RKO (cell line): ENCODE measurements at regions not wholly inside any gene's neighbourhood (a gene's known extent, or its start where the extent isn't known, plus 50 kb on each side); places are given as distances from the start of the nearest gene placed in this dataset.

ENCODE experiments used
- DNase-seq: peaks from one replicate; pipeline ENCODE4 v3.0.0-alpha.2; 2016; ENCODE audit warnings: low spot score

DNA sequence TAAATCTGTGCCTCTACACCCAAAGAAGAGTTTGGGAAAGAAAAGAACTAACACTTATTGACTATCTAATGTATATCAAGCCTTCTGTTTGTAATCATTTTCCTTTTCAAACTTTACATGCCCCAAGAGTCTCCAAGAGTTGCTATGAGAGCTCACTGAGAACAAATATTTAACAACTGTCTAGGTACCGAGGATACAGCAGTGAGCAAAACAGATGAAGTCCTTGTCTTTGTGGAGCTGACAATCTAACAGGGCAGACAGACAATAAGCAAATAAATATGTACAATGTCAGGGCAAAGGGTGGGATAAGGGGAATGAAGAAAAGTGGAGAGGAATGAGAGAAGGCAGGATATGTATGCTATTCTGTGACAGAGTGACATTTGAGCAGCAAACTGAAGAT is 64.8 kb upstream of the KSR1 start:
- DNase-seq: no peak

DNA sequence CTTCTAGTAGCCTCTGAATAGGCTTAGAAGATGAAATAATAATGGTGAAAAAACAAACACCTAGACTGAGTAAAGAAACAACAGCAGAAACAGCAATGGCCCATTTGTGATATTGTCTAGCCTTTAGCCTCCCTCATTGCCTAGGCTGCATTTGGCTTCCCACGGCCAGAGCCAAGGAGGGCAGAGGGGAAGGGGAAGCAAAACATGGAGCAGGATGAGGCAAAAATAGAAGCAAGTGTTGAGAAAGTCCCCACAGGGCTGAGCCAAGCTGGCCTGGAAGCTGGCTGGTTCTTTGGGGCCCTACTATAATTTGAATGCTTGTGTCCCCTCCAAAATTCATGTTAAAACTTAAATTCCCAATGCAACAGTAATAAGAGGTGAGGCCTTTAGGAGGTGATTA is 60.2 kb upstream of the KSR1 start:
- DNase-seq: no peak

DNA sequence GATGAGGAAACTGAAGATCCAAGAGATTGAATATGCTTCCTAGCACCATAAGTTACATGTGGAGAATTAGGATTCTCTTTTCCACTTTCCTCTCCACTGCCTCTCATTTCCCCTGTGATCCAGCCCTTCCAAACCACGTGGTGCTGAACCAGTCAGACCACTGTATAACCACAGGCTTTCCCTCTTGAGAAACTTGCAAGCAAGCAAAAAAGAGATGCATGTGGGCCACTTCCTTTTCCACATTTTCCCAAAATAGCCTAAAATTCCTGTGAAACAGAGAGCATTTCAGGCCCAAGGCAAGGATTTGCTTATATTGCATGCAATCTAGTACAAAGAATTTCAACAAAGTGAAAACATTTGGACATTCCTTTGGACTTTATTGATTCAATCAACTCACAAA is 59.3 kb upstream of the KSR1 start:
- DNase-seq: no peak

DNA sequence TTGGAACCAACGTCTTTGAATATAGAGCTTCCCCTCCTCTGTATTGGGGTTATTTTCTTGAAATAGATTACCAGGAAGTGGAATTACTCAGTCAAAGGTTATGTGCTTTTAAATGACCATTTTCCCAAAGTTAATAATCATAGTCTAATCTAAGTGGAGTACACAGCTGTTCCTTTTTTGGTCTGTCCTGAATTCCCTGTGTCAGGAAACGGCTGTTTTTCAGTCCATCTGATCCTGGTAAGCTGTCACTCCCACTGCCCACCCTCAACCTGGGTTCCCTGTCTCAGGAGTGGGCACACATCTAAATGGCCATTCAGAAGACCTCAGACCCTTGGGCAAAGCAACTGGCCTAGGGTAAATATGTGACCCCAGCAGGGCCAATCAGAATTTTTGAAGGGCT is 57.6 kb upstream of the KSR1 start:
- DNase-seq: no peak

DNA sequence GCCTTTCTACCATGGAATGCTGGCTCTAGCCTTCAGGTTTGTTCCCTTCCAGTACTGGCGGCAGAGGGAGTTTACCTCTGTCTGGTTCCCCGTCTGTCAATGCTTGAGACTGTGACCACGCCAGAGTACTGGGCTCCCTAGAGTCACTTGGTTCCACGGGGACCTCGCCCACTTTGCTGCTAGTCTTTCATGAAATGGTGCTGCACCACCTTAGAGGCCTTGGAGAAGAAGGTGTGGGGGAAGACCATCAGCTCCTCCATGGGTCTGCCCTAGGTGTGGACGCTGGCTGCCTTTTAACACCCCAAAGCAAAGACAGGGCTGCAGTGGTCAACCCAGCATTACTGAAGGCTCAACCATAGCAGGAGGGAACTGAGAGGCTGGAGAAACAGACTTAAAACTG is 55.3 kb upstream of the KSR1 start:
- no peak for DNase-seq

DNA sequence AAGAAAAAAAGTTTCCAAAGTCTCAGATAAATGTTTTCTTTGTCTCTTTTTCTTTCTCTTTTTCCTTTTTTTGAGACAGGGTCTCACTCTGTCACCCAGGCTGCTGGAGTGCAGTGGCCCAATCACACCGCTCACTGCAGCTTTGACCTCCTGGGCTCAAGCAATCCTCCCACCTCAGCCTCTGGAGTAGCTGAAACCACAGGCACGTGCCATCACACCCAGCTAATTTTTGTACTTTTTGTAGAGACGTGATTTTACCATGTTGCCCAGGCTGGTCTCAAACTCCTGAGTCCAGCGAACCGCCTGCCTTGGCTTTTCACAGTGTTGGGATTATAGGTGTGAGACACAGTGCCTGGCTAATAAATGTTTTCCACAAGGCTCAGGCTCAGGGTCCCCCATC is 53.3 kb upstream of the KSR1 start:
- no peak for DNase-seq

DNA sequence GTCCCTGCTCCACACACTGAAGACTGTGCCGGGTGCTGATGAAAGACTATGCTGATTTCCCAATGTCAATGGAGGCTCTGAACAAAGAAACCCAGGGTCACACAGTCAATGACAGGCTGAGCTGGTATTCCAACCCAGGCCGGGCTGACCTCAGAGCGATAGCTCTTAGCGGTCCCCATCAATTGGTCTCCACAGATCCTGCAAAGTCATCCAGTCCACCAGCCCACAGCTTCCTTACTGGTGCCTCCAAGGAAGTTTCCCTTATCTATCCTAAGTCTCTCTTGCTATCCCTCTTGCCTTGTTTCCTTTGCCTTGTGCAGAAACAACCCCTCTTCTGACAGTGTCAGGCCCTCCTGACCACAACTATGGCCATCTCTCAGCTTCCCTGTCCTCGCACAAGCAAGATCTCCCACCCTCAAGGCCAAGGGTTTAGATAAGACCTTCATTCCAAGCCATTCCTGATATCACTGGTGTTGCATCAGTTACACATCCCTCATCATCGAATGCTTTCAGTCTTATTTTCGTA is 52.7 kb upstream of the KSR1 start:
- DNase-seq: no peak

DNA sequence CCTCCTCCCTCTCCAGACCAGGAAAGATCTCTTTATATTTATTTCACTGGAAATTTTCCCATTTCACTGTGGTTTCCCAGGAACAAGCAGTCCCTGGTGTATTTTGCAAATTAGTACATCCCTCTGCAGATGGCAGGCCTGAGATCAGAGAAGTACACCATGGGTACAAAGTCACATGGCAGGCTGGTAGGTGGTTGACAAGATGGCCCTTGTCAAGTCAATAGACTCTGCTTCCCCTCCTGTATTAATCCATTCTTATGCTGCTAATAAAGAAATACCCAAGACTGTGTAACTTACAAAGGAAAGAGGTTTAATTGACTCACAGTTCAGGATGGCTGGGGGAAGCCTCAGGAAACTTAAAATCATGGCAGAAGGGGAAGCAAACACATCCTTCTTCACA is 51.6 kb upstream of the KSR1 start:
- no peak for DNase-seq
